Activated T-cell treated with anti-CD3 and anti-CD28 coated beads, Interleukin-2, amount 50 U/mL, for 72 hours (primary cell): ENCODE measurements at regions not wholly inside any gene's neighbourhood (a gene's known extent, or its start where the extent isn't known, plus 50 kb on each side); places are given as distances from the start of the nearest gene placed in this dataset.
A peak's percentile ranks its signal among the peaks of the same experiment; 100 is the strongest.
"Not testable (repeated sequence)": the region's sequence is repeated elsewhere in the genome, so short reads cannot be mapped to it uniquely, and the experiment has no call there.

Source experiments
- ATAC-seq, 2 donors: fragments of 150-1000 bp; cut with Tn5 transposase; replicated peaks in 1 of 2; 2 replicates each; pipeline ENCODE4 v1.10.0; 2021; ENCODE audit warnings: moderate library complexity in 2 of 2, mild to moderate bottlenecking in 1 of 2
- DNase-seq, 2 donors: peaks; one replicate each; pipeline ENCODE4 v3.0.0; 2021 to 2022; ENCODE audit warnings: mixed read lengths in 1 of 2
- H3K27ac Mint-ChIP-seq: one replicate; pipeline ENCODE4 v1.8.0; 2022; ENCODE audit warnings: mild to moderate bottlenecking, moderate library complexity, mixed read lengths
- H3K27me3 Mint-ChIP-seq: one replicate; pipeline ENCODE4 v1.8.0; 2022; ENCODE audit warnings: low read depth, mixed read lengths
- H3K36me3 Mint-ChIP-seq, 2 donors: one replicate each; pipeline ENCODE4 v1.8.0; 2022; ENCODE audit warnings: mixed read lengths in 2 of 2, mild to moderate bottlenecking in 1 of 2; ENCODE audit not compliant: insufficient read depth in 2 of 2
- H3K4me1 Mint-ChIP-seq: one replicate; pipeline ENCODE4 v1.8.0; 2022; ENCODE audit warnings: low read depth, mixed read lengths
- H3K4me3 Mint-ChIP-seq, 2 donors: one replicate each; pipeline ENCODE4 v1.8.0; 2022; ENCODE audit warnings: mild to moderate bottlenecking in 2 of 2, mixed read lengths in 2 of 2, moderate library complexity in 2 of 2
- H3K9me3 Mint-ChIP-seq, 2 donors: one replicate each; pipeline ENCODE4 v1.8.0; 2022; ENCODE audit warnings: mixed read lengths in 2 of 2

GRCh38 chr3:29168696-29169095, 112.2 kb upstream of the RBMS3 start:
- Mint-ChIP-seq H3K27ac (no peak overlapping the region), H3K36me3 (no peaks in the 10 kb centered on the region), H3K9me3 (peaks cover 0 to 2% of the 10 kb centered on the region in 2 donors), H3K4me3 (no peak overlapping the region), H3K27me3 (no peaks in the 10 kb centered on the region), H3K4me1 (peaks cover 12% of the 10 kb centered on the region)
- ATAC-seq (no peak), DNase-seq (no peak)

GRCh38 chr3:29169451-29169850, 111.4 kb upstream of the RBMS3 start:
- H3K36me3 Mint-ChIP-seq = no peaks in the 10 kb centered on the region
- no peaks in the 10 kb centered on the region for H3K27me3 Mint-ChIP-seq
- H3K9me3 Mint-ChIP-seq = peaks cover 0 to 2% of the 10 kb centered on the region in 2 donors
- H3K27ac Mint-ChIP-seq = no peak overlapping the region
- DNase-seq (no peak), ATAC-seq (no peak)
- peaks cover 12% of the 10 kb centered on the region for H3K4me1 Mint-ChIP-seq
- no peak overlapping the region for H3K4me3 Mint-ChIP-seq

- H3K4me3 Mint-ChIP-seq = peak overlapping the region; percentile 27 to 65
- H3K36me3 Mint-ChIP-seq = no peaks in the 10 kb centered on the region
- DNase-seq (no peak), ATAC-seq (peak; percentile 24 to 38)
- H3K27me3 Mint-ChIP-seq = no peaks in the 10 kb centered on the region
- H3K27ac Mint-ChIP-seq = peak overlapping the region; percentile 30
- H3K4me1 Mint-ChIP-seq = peaks cover 12% of the 10 kb centered on the region
- peaks cover 2% of the 10 kb centered on the region in 2 donors for H3K9me3 Mint-ChIP-seq
These were observed 109.6 kb upstream of the RBMS3 start for GRCh38 chr3:29171043-29171990.

GRCh38 chr3:29176501-29176900, 104.4 kb upstream of the RBMS3 start:
- DNase-seq = no peak
- Mint-ChIP-seq H3K4me1 (peaks cover 10% of the 10 kb centered on the region), H3K36me3 (no peaks in the 10 kb centered on the region), H3K9me3 (peaks cover 2% of the 10 kb centered on the region in 2 donors), H3K4me3 (no peak overlapping the region), H3K27me3 (no peaks in the 10 kb centered on the region), H3K27ac (no peak overlapping the region)
- ATAC-seq = no peak

GRCh38 chr3:29178809-29179793, 101.8 kb upstream of the RBMS3 start:
- Mint-ChIP-seq H3K27me3 (no peaks in the 10 kb centered on the region), H3K36me3 (no peaks in the 10 kb centered on the region), H3K27ac (no peak overlapping the region), H3K4me1 (peaks cover 9% of the 10 kb centered on the region), H3K4me3 (no peak overlapping the region), H3K9me3 (peaks cover 0 to 2% of the 10 kb centered on the region in 2 donors)
- DNase-seq (no peak), ATAC-seq (no peak)

- Mint-ChIP-seq H3K27me3 (no peaks in the 10 kb centered on the region), H3K36me3 (no peaks in the 10 kb centered on the region), H3K4me1 (peaks cover 15% of the 10 kb centered on the region), H3K27ac (no peak overlapping the region), H3K4me3 (no peak overlapping the region), H3K9me3 (no peaks in the 10 kb centered on the region)
- ATAC-seq (no peak), DNase-seq (no peak)
These were observed 99.6 kb upstream of the RBMS3 start for GRCh38 chr3:29181149-29181780.

GRCh38 chr3:29181872-29182271, 99.0 kb upstream of the RBMS3 start:
- Mint-ChIP-seq H3K27me3 (no peaks in the 10 kb centered on the region), H3K4me1 (peaks cover 19% of the 10 kb centered on the region), H3K9me3 (peaks cover 0 to 1% of the 10 kb centered on the region in 2 donors), H3K27ac (no peak overlapping the region), H3K4me3 (no peak overlapping the region), H3K36me3 (no peaks in the 10 kb centered on the region)
- ATAC-seq (no peak), DNase-seq (no peak)

- H3K27me3 Mint-ChIP-seq, ATAC-seq, H3K36me3 Mint-ChIP-seq, H3K9me3 Mint-ChIP-seq, DNase-seq, H3K27ac Mint-ChIP-seq: not testable (repeated sequence)
- H3K4me3 Mint-ChIP-seq = peak overlapping the region in 1 of 2 donors; percentile 58
- H3K4me1 Mint-ChIP-seq = peaks cover 24% of the 10 kb centered on the region
These were observed 98.0 kb upstream of the RBMS3 start for GRCh38 chr3:29182828-29183227.

- ATAC-seq = peak; percentile 80 to 82
- DNase-seq = peak; percentile 21 to 30
- no peaks in the 10 kb centered on the region for H3K36me3 Mint-ChIP-seq
- peaks cover 24% of the 10 kb centered on the region for H3K4me1 Mint-ChIP-seq
- peaks cover 0 to 2% of the 10 kb centered on the region in 2 donors for H3K9me3 Mint-ChIP-seq
- peak overlapping the region; percentile 83 for H3K27ac Mint-ChIP-seq
- H3K4me3 Mint-ChIP-seq = peak overlapping the region; percentile 23 to 58
- no peaks in the 10 kb centered on the region for H3K27me3 Mint-ChIP-seq
These were observed 97.4 kb upstream of the RBMS3 start for GRCh38 chr3:29183346-29184087.

GRCh38 chr3:29185706-29186105, 95.2 kb upstream of the RBMS3 start:
- Mint-ChIP-seq H3K36me3 (no peaks in the 10 kb centered on the region), H3K4me3 (no peak overlapping the region), H3K27me3 (no peaks in the 10 kb centered on the region), H3K9me3 (peaks cover 0 to 2% of the 10 kb centered on the region in 2 donors), H3K4me1 (peaks cover 24% of the 10 kb centered on the region), H3K27ac (no peak overlapping the region)
- ATAC-seq (no peak), DNase-seq (no peak)

- Mint-ChIP-seq H3K27me3 (no peaks in the 10 kb centered on the region), H3K4me3 (peak overlapping the region in 1 of 2 donors; percentile 6), H3K27ac (no peak overlapping the region), H3K9me3 (peaks cover 2% of the 10 kb centered on the region in 2 donors), H3K4me1 (peaks cover 24% of the 10 kb centered on the region), H3K36me3 (no peaks in the 10 kb centered on the region)
- ATAC-seq (no peak), DNase-seq (no peak)
These were observed 94.7 kb upstream of the RBMS3 start for GRCh38 chr3:29186131-29186599.
